Upper lobe of left lung (tissue), 6 donors: ENCODE measurements at regions not wholly inside any gene's neighbourhood (a gene's known extent, or its start where the extent isn't known, plus 50 kb on each side); places are given as distances from the start of the nearest gene placed in this dataset.

Experiments used
- ATAC-seq, 2 donors: fragments of 200-7000 bp; cut with Tn5 transposase; one replicate each; pipeline ENCODE4 v1.9.1; 2022; ENCODE audit warnings: mild to moderate bottlenecking in 2 of 2, moderate library complexity in 2 of 2; ENCODE audit not compliant: low FRiP score in 2 of 2
- DNase-seq, 2 donors: peaks; one replicate each; pipeline ENCODE4 v3.0.0-alpha.2; 2019 to 2020
- H3K27ac ChIP-seq, 4 donors: fragments of 200-600 bp; sonication (generic); one replicate each; pipeline ENCODE4 v1.5.1; 2016 to 2019
- H3K27me3 ChIP-seq, 4 donors: fragments of 200-600 bp; sonication (generic); one replicate each; pipeline ENCODE4 v1.5.1; 2017 to 2019
- H3K36me3 ChIP-seq, 4 donors: fragments of 200-600 bp; sonication (generic); one replicate each; pipeline ENCODE4 v1.5.1; 2016 to 2019
- H3K4me1 ChIP-seq, 4 donors: fragments of 200-600 bp; sonication (generic); one replicate each; pipeline ENCODE4 v1.5.1; 2018 to 2019
- H3K4me3 ChIP-seq, 4 donors: fragments of 200-600 bp; sonication (generic); one replicate each; pipeline ENCODE4 v1.5.1; 2017 to 2019; ENCODE audit warnings: mild to moderate bottlenecking in 2 of 4, moderate library complexity in 1 of 4
- H3K9me3 ChIP-seq, 4 donors: fragments of 200-600 bp; sonication (generic); one replicate each; pipeline ENCODE4 v1.5.1; 2018 to 2019
- EP300 ChIP-seq, 4 donors: sonication (generic); formaldehyde crosslinking; IDR thresholded peaks; one replicate each; pipeline ENCODE4 v1.5.1; 2017; ENCODE audit warnings: antibody characterized with exemption in 4 of 4, control low read depth in 2 of 4
- POLR2A ChIP-seq, 4 donors: fragments of 450-650 bp; IDR thresholded peaks; one replicate each; pipeline ENCODE4 v1.5.1; 2016 to 2017; ENCODE audit warnings: antibody characterized with exemption in 4 of 4, mild to moderate bottlenecking in 2 of 4
- POLR2AphosphoS5 ChIP-seq, 2 donors: sonication (generic); formaldehyde crosslinking; IDR thresholded peaks; one replicate each; pipeline ENCODE4 v1.5.1; 2017; ENCODE audit warnings: antibody characterized with exemption in 2 of 2
- WGBS, 2 donors: methylation state at CpG; one replicate each; pipeline ENCODE4 v1.1.5; 2017 to 2018; 5-methylcytosine and 5-hydroxymethylcytosine counted together
- TF ChIP-seq, protein P1 (sequence below), 6 experiments: fragments of 450-650 bp in 4 of 6; fragments of 200-600 bp in 2 of 6; sonication (generic) in 2 of 6; IDR thresholded peaks; one replicate each; pipeline ENCODE4 v1.5.1; 2016 to 2019; ENCODE audit warnings: antibody characterized with exemption in 6 of 6
- donor health status: DM: no; HTN: no; CAD: no; lungs with moderate emphysema.
- donor health status: DM: no; HTN: yes; CAD: no; lungs with severe emphysema.

DNA sequence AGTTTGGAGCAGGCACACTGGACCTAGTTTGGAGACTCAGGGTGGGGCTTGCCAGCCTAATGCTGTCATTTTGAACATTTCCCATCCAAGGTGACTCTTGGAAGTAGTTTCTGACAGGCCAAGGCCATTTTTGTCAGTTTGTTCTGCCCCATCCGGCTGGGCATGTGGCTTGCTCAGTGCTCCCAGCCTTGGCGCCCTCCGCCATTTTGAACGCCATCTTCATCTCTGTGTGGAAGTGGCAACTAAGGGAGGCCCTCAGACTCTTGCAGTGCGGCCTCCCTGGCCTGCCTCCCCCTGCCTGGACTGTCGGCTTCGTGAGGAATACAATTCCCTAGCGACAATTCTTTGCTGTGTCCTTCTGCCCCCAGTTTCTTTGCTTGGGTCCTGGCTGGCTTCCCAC lies 150.6 kb upstream of the RGMA start:
- TF ChIP-seq POLR2A (IDR thresholded peaks at IDR 0.05) (no peak), POLR2AphosphoS5 (IDR thresholded peaks at IDR 0.05) (no peak), EP300 (IDR thresholded peaks at IDR 0.05) (no peak)
- TF ChIP-seq, protein P1, sequence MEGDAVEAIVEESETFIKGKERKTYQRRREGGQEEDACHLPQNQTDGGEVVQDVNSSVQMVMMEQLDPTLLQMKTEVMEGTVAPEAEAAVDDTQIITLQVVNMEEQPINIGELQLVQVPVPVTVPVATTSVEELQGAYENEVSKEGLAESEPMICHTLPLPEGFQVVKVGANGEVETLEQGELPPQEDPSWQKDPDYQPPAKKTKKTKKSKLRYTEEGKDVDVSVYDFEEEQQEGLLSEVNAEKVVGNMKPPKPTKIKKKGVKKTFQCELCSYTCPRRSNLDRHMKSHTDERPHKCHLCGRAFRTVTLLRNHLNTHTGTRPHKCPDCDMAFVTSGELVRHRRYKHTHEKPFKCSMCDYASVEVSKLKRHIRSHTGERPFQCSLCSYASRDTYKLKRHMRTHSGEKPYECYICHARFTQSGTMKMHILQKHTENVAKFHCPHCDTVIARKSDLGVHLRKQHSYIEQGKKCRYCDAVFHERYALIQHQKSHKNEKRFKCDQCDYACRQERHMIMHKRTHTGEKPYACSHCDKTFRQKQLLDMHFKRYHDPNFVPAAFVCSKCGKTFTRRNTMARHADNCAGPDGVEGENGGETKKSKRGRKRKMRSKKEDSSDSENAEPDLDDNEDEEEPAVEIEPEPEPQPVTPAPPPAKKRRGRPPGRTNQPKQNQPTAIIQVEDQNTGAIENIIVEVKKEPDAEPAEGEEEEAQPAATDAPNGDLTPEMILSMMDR (IDR thresholded peaks at IDR 0.05): no peak
- H3K9me3 ChIP-seq: no peaks in the 10 kb centered on the region
- H3K36me3 ChIP-seq: no peaks in the 10 kb centered on the region
- 85 to 95% methylated on average over 8 of the region's 8 CpGs for WGBS, 2 donors
- DNase-seq (no peak), ATAC-seq (no peak)
- H3K27ac ChIP-seq: no peak overlapping the region
- H3K27me3 ChIP-seq: no peaks in the 10 kb centered on the region
- no peak overlapping the region for H3K4me3 ChIP-seq
- H3K4me1 ChIP-seq: no peaks in the 10 kb centered on the region

DNA sequence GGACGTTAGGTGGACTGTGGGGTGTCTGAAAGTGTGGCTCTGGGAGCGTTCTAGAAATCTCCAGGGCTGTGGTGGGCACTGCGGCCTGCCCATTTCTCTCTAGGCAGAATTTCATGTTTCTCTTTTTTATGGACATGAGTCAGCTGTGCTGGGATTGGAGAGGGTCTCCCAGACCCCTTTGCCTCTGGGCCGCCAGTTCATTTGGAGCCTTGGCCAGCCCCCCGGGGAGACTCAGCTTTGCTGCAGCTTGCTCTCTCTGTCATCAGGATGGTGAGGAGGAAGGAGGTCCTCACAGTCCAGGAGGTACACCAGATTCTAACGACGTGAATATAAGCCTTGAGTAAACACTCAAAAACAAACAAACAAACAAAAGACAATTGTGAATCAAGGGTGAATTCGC lies 149.6 kb upstream of the RGMA start:
- no peaks in the 10 kb centered on the region for H3K27me3 ChIP-seq
- no peaks in the 10 kb centered on the region for H3K9me3 ChIP-seq
- no peak for TF ChIP-seq EP300 (IDR thresholded peaks at IDR 0.05)
- no peak for TF ChIP-seq POLR2AphosphoS5 (IDR thresholded peaks at IDR 0.05)
- no peak for TF ChIP-seq POLR2A (IDR thresholded peaks at IDR 0.05)
- H3K36me3 ChIP-seq: no peaks in the 10 kb centered on the region
- no peak overlapping the region for H3K4me3 ChIP-seq
- ATAC-seq (no peak), DNase-seq (no peak)
- H3K4me1 ChIP-seq: no peaks in the 10 kb centered on the region
- no peak overlapping the region for H3K27ac ChIP-seq
- 81 to 83% methylated on average over 8 of the region's 8 CpGs for WGBS, 2 donors

DNA sequence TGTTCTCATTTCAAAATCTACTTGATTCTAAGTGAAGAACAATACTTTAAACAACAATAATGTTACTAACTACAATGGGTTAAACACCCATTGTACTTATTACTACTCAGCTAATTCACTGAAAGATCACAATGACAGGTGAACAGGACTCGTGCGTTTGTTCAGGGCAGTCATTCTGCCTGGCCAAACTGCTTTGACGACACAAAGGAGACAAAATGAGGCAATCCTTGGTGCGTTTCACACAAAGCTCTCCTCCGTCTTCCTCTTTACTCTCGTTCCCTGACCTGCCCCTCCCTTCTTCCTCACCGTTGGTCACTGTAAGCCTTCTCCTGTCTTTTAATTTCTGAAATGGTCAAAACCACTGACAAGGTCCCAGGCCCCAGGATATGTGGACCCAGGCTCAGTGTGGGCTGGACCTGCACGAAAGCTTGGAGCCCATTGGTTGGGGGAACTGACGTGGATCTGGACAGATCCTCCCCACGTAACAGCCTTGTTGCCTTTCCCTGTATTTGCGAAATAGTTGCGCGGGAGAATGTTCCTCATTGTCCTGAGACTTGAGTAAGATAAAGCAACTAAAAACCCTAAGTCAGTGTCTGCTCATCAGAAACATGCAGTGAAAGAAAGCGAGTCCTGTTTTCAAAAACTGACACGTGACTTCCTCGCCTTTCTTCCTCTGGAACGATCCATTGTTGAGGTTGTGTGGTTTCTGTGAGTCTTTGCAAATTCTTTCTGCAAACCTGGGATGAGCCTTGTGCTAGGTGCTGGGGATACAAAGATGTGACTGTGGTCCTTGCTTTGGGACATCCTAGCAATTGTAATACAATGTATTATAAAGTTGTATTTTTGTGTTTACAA lies 147.1 kb upstream of the RGMA start:
- no peaks in the 10 kb centered on the region for H3K4me1 ChIP-seq
- no peaks in the 10 kb centered on the region for H3K9me3 ChIP-seq
- H3K27ac ChIP-seq: peak overlapping the region; percentile 53 to 77 (median 57)
- DNase-seq: peak in 1 of 2 donors; percentile 80
- no peak overlapping the region for H3K4me3 ChIP-seq
- peak; percentile 74 to 95 for ATAC-seq
- TF ChIP-seq, protein P1 (IDR thresholded peaks at IDR 0.05): no peak
- peak in 1 of 2 donors; percentile 22 for TF ChIP-seq POLR2AphosphoS5 (IDR thresholded peaks at IDR 0.05)
- TF ChIP-seq POLR2A (IDR thresholded peaks at IDR 0.05): peak in 1 of 4 donors; percentile 41
- no peaks in the 10 kb centered on the region for H3K27me3 ChIP-seq
- H3K36me3 ChIP-seq: no peaks in the 10 kb centered on the region
- 50 to 63% methylated on average over 17 of the region's 17 CpGs for WGBS, 2 donors

DNA sequence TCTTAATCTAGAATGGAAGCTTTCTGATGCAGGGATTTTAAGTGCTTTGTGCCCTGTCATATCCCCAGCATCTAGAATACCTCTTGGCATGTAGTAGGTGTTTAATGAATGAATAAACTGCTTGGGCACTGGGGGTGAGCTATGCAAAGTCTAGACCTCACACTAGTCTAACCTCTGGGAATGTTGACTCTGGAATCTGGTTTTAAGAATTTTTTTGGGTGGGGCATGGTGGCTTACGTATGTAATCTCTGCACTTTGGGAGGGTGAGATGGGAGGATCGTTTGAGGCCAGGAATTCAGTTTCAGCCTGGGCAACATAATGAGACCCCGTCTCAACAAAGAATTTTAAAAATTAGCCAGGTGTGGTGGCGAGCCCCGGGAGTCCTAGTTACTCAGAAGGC lies 146.3 kb upstream of the RGMA start:
- WGBS, 2 donors: 70 to 81% methylated on average over 5 of the region's 5 CpGs
- no peaks in the 10 kb centered on the region for H3K9me3 ChIP-seq
- H3K4me3 ChIP-seq: no peak overlapping the region
- TF ChIP-seq POLR2A (IDR thresholded peaks at IDR 0.05) (no peak), EP300 (IDR thresholded peaks at IDR 0.05) (no peak), POLR2AphosphoS5 (IDR thresholded peaks at IDR 0.05) (no peak)
- TF ChIP-seq, protein P1 (IDR thresholded peaks at IDR 0.05): no peak
- H3K4me1 ChIP-seq: no peaks in the 10 kb centered on the region
- DNase-seq (no peak), ATAC-seq (no peak)
- no peaks in the 10 kb centered on the region for H3K36me3 ChIP-seq
- H3K27ac ChIP-seq: peak overlapping the region in 3 of 4 donors; percentile 53 to 77 (median 58)
- no peaks in the 10 kb centered on the region for H3K27me3 ChIP-seq

DNA sequence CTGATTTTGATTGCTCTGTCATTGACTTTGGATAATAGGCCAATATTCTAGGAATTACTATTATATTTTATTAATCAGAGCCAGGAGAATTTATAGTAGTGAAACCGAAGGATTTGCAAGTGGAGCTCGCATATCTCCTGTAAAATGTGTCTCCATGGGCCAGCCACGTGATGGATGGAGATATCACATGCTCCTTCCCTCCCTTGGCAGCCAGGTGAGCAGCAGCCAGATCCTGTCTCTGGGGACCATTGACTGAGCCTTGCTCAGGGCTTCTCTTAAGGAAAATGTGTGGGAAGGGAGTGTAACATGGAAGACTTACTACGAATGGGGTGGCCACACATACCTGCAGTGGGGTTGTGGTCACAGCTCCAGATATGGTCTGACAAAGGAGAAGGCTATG lies 144.7 kb upstream of the RGMA start:
- DNase-seq: no peak
- Histone ChIP-seq H3K9me3 (no peaks in the 10 kb centered on the region), H3K4me1 (no peaks in the 10 kb centered on the region), H3K27me3 (no peaks in the 10 kb centered on the region), H3K4me3 (no peak overlapping the region), H3K27ac (no peak overlapping the region), H3K36me3 (no peaks in the 10 kb centered on the region)
- no peak for TF ChIP-seq EP300 (IDR thresholded peaks at IDR 0.05)
- TF ChIP-seq, protein P1 (IDR thresholded peaks at IDR 0.05): no peak
- no peak for TF ChIP-seq POLR2AphosphoS5 (IDR thresholded peaks at IDR 0.05)
- TF ChIP-seq POLR2A (IDR thresholded peaks at IDR 0.05): no peak
- no peak for ATAC-seq
- WGBS, 2 donors: 93 to 99% methylated on average over 4 of the region's 4 CpGs
